ENCODE measurements at regions not wholly inside any gene's neighbourhood (a gene's known extent, or its start where the extent isn't known, plus 50 kb on each side); places are given as distances from the start of the nearest gene placed in this dataset.
"Not testable (repeated sequence)": the region's sequence is repeated elsewhere in the genome, so short reads cannot be mapped to it uniquely, and the experiment has no call there.

- DNase-seq (ENCODE audit: insufficient read length, low spot score) = no peak
- no peak for TF ChIP-seq CTCF (IDR thresholded peaks at IDR 0.05; ENCODE audit: insufficient read depth, missing control alignments)
- no peak for FAIRE-seq
These were observed 50.5 kb upstream of the PARP4 start for GRCh38 chr13:24563087-24563486.

- DNase-seq (ENCODE audit: insufficient read length, low spot score) = not testable (repeated sequence)
These were observed 51.4 kb upstream of the PARP4 start for GRCh38 chr13:24563971-24564370.

GRCh38 chr13:24564881-24565280, 52.3 kb upstream of the PARP4 start:
- DNase-seq (ENCODE audit: insufficient read length, low spot score) = no peak
- FAIRE-seq = no peak
- no peak for TF ChIP-seq CTCF (IDR thresholded peaks at IDR 0.05; ENCODE audit: insufficient read depth, missing control alignments)

More at GRCh38 chr13:24563971-24564370, 51.4 kb upstream of the PARP4 start:
- not testable (repeated sequence) for FAIRE-seq

DNA sequence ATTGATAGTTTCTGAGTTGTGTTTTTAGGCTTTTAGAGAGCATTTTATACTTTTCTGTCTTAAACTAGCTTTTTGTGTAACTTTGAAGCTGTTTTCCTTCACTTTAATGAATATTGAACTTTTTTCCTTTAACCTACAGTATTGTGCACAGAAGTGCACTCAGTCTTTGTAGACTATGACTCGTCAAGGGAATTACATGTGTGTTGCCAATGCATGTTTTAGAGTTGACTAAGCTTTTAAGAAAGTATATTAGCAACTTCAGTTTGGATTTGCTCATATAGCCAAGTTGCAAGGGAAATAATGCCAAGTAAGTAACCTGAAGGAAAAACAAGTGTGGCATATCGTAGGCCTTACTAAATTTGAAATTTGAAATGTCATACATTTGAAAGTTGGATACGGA, 55.0 kb upstream of the PARP4 start:
- DNase-seq (ENCODE audit: insufficient read length, low spot score); FAIRE-seq: not testable (repeated sequence)

GRCh38 chr13:24574847-24575246, 62.3 kb upstream of the PARP4 start:
- no peak for DNase-seq (ENCODE audit: insufficient read length, low spot score)
- TF ChIP-seq CTCF (IDR thresholded peaks at IDR 0.05; ENCODE audit: insufficient read depth, missing control alignments) = no peak
- FAIRE-seq = no peak

DNA sequence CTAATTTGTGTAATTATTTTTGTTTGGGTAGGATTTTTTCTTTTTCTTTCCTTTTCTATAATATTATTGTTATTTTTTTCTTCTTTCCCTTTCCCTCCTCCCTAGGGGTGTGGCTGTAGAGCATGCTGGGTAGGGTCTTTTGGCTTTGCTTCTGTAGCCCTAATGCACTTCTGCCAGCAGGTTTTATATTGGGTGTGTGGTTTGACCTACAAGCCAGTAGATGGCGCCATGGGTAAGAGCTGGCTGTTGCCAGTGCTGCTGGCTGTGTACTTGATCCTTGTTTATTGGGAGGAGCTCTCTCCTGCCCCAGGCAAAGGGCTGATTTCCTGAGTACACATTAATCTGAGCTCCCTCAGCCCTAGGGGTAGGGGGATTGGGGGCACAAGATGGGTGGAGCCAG, 67.7 kb upstream of the PARP4 start:
- not testable (repeated sequence) for FAIRE-seq; DNase-seq (ENCODE audit: insufficient read length, low spot score)
- peak; percentile 31 for TF ChIP-seq CTCF (IDR thresholded peaks at IDR 0.05; ENCODE audit: insufficient read depth, missing control alignments)

DNA sequence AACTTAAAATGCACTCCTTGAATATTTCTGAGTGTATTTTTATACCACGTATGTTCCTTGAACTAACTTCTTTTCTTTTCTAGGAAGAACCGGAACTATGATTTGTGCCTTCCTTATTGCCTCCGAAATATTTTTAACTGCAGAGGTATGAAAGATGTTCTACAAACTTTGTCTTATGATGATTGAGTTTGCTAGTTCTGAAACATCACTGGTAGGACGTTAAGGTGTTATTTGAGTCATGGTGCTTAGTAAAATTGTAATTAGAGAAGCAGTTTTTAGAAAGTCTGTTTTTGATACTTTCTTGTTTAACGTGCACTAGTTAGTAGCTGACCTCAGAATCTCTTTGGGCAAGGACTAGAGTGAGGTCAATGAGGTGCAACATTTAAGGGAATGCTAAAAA, 69.0 kb upstream of the PARP4 start:
- not testable (repeated sequence) for FAIRE-seq; DNase-seq (ENCODE audit: insufficient read length, low spot score)

GRCh38 chr13:24591697-24592096, 79.1 kb upstream of the PARP4 start:
- not testable (repeated sequence) for FAIRE-seq

DNA sequence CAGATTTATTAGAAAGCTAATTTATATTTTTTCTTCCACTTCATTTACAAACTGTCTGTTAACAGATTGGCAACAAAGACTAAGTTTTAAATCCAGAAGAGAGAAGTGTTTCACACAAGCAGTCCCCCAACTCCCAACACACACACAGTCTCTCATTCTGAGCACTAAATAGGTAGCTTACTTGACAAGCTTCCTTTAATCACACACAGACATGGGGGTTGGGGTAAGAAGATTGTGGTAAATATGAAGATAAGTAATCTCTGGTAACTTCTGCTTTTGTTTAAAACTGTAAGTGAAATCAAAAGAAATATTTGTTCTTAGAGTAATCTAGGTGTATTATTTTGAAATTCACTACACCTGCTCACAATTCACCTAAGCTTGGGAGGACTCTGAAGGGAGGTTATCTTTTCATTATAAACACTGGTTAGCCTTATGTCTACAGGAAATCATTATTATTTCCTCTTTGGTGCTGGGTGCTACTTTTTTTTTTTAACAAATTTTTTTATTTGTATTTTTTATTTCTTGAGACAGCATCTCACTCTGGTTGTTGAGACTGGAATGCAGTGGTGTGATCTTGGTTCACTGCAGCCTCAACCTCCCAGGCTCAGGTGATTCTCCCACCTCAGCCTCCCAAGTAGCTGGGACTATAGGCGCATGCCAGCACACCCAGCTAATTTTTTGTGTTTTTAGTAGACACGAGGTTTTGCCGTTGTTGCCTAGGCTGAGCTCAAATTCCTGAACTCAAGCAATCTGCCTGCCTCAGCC, 82.1 kb upstream of the ATP12A start:
- not testable (repeated sequence) for DNase-seq (ENCODE audit: insufficient read length, low spot score); FAIRE-seq

More at GRCh38 chr13:24591697-24592096, 79.1 kb upstream of the PARP4 start:
- not testable (repeated sequence) for DNase-seq (ENCODE audit: insufficient read length, low spot score)

DNA sequence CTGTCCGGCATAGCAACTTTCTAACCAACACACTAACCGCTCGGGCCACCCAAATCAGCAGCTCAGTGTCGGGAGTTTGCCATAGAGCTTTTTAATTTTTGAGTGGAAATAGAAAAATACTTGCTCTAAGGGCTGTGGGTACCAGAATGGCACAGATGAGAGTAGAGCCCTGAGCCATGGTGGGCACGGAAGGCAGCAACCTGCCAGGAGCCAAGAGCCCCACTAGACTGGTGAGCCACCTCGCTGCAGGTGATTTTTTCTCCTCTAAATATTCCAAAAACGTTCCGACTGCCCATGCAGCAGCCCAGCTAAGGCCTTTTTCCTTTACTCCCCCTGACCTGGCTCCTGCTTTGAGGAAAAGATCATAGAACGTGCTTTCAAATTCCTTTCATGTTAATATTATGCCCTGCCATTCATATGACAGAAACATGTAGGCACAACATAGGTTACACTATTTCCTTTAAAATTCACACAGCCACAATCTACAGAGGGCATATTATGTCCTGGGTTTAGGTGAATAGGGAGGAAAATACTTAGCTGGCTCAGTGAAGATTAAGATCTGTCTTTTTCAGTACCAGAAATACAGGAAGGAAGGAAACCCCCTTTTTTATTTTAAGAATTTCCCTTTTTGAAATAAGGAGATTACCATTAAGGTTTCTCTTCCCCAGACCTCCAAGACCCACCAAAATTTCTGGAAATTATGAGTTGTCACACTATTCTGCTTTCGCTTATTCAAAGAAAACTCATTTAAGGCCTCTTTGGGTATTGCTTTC, 81.0 kb upstream of the ATP12A start:
- not testable (repeated sequence) for DNase-seq (ENCODE audit: insufficient read length, low spot score); FAIRE-seq

All from D721Med (cell line).